ENCODE measurements at regions not wholly inside any gene's neighbourhood (a gene's known extent, or its start where the extent isn't known, plus 50 kb on each side); places are given as distances from the start of the nearest gene placed in this dataset.
"Not testable (repeated sequence)": the region's sequence is repeated elsewhere in the genome, so short reads cannot be mapped to it uniquely, and the experiment has no call there.

- TF ChIP-seq ARID4A (CRISPR knock-in tag; IDR thresholded peaks at IDR 0.05; ENCODE audit: borderline replicate concordance), result no peak
- no peak for TF ChIP-seq MLXIP (CRISPR knock-in tag; IDR thresholded peaks at IDR 0.05; ENCODE audit: borderline replicate concordance)
Observed at GRCh38 chr4:30126351-30126750, 593.8 kb upstream of the PCDH7 start (continued).

GRCh38 chr4:30148828-30149227 is 571.3 kb upstream of the PCDH7 start:
- intact Hi-C loops (cut with micrococcal nuclease; ENCODE audit: unreplicated experiment); H4K20me1 ChIP-seq (ENCODE audit: insufficient read depth, low read length); H3K36me3 ChIP-seq (replicated peaks in 1 of 2; ENCODE audit: control insufficient read depth in 1 of 2, insufficient read depth in 2 of 2, low read length in 2 of 2); H3K4me1 ChIP-seq (ENCODE audit: insufficient read depth, low read length); ATAC-seq; H3K27me3 ChIP-seq (ENCODE audit: control insufficient read depth in 1 of 2, insufficient read depth in 2 of 2, low read length in 2 of 2); DNase-seq (ENCODE audit: low spot score); H3K4me3 ChIP-seq (replicated peaks in 1 of 3; ENCODE audit: insufficient read depth in 1 of 3, low read depth in 2 of 3, low read length in 3 of 3); H3K4me2 ChIP-seq (ENCODE audit: low read depth, low read length); H3K9ac ChIP-seq (ENCODE audit: insufficient read depth, low read depth, low read length); CTCF ChIA-PET (ENCODE audit: low intra/inter-chr PET ratio, low total read pairs); in situ Hi-C loops (cut with HindIII; ENCODE audit: extremely low pct_ligation_motif_present, low pct_unique_long_range_greater_than_20kb); FAIRE-seq; H3K79me2 ChIP-seq (ENCODE audit: insufficient read depth, low read length); H2AFZ ChIP-seq (ENCODE audit: low read length); H3K27ac ChIP-seq (ENCODE audit: extremely low read length, insufficient read depth, low read length); POLR2A ChIA-PET; BruUV-seq (replicated peaks); TF ChIP-seq ATF7 (CRISPR knock-in tag; IDR thresholded peaks at IDR 0.05): not testable (repeated sequence)
- peaks cover 74% of the 10 kb centered on the region for H3K9me3 ChIP-seq (ENCODE audit: low read length)
- 8% methylated on average over 5 of the region's 5 CpGs for WGBS (ENCODE audit: low lambda C conversion rate)
- peak; percentile 65 for TF ChIP-seq ATF7 (IDR thresholded peaks at IDR 0.05)

- H2AFZ ChIP-seq (ENCODE audit: low read length); DNase-seq (ENCODE audit: low spot score); BruUV-seq (replicated peaks); H3K4me2 ChIP-seq (ENCODE audit: low read depth, low read length); in situ Hi-C loops (cut with HindIII; ENCODE audit: extremely low pct_ligation_motif_present, low pct_unique_long_range_greater_than_20kb); H4K20me1 ChIP-seq (ENCODE audit: insufficient read depth, low read length); ATAC-seq; POLR2A ChIA-PET; intact Hi-C loops (cut with micrococcal nuclease; ENCODE audit: unreplicated experiment); H3K79me2 ChIP-seq (ENCODE audit: insufficient read depth, low read length); H3K4me3 ChIP-seq (replicated peaks in 1 of 3; ENCODE audit: insufficient read depth in 1 of 3, low read depth in 2 of 3, low read length in 3 of 3); H3K4me1 ChIP-seq (ENCODE audit: insufficient read depth, low read length); FAIRE-seq; CTCF ChIA-PET (ENCODE audit: low intra/inter-chr PET ratio, low total read pairs); H3K27me3 ChIP-seq (ENCODE audit: control insufficient read depth in 1 of 2, insufficient read depth in 2 of 2, low read length in 2 of 2); H3K9ac ChIP-seq (ENCODE audit: insufficient read depth, low read depth, low read length); H3K27ac ChIP-seq (ENCODE audit: extremely low read length, insufficient read depth, low read length); H3K36me3 ChIP-seq (replicated peaks in 1 of 2; ENCODE audit: control insufficient read depth in 1 of 2, insufficient read depth in 2 of 2, low read length in 2 of 2): not testable (repeated sequence)
- 1% methylated on average over 7 of the region's 7 CpGs for WGBS (ENCODE audit: low lambda C conversion rate)
- peaks cover 73% of the 10 kb centered on the region for H3K9me3 ChIP-seq (ENCODE audit: low read length)
Observed at GRCh38 chr4:30149539-30149938, 570.6 kb upstream of the PCDH7 start.
